Endometrial microvascular endothelial cells (primary cell): ENCODE measurements at regions not wholly inside any gene's neighbourhood (a gene's known extent, or its start where the extent isn't known, plus 50 kb on each side); places are given as distances from the start of the nearest gene placed in this dataset.

Source experiments
- in situ Hi-C: cut with HindIII; loops from 2 replicates; pipeline ENCODE4 v1.10.0; 2017; ENCODE audit warnings: low sequenced_read_pairs, low pct_unique_long_range_greater_than_20kb; ENCODE audit errors: inconsistent ontology term

- in situ Hi-C loops, result no loop called here
Observed at GRCh38 chr10:78426181-78426580, 392.5 kb downstream of the RPS24 start.

GRCh38 chr10:78427497-78428031, 393.9 kb downstream of the RPS24 start:
- in situ Hi-C loops, result no loop called here

- in situ Hi-C loops, result no loop called here
Observed at GRCh38 chr10:78428579-78428978, 394.9 kb downstream of the RPS24 start.

- in situ Hi-C loops, result no loop called here
Observed at GRCh38 chr10:78429984-78430383, 396.3 kb downstream of the RPS24 start.

DNA sequence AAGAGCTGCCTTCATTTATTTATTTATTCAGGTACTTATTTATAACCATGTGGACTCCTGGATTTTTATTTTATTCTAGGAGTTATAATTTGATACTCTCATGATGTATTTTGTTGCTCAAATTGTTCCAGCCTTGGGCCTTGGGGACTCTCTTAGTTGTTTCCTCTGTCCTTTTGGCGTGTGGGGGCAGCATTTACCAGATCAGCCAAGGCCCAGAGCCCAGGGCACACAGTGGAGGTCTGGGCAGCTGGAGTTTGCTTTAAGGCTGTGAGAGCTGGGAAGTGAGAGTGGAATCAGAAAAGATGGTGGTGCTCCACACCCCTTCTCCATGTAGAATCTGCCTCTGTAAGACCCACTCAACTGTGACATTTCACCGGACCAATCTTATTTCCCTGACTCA, 398.9 kb downstream of the RPS24 start:
- in situ Hi-C loops, result no loop called here

GRCh38 chr10:78433076-78433595, 399.5 kb downstream of the RPS24 start:
- in situ Hi-C loops, result no loop called here

DNA sequence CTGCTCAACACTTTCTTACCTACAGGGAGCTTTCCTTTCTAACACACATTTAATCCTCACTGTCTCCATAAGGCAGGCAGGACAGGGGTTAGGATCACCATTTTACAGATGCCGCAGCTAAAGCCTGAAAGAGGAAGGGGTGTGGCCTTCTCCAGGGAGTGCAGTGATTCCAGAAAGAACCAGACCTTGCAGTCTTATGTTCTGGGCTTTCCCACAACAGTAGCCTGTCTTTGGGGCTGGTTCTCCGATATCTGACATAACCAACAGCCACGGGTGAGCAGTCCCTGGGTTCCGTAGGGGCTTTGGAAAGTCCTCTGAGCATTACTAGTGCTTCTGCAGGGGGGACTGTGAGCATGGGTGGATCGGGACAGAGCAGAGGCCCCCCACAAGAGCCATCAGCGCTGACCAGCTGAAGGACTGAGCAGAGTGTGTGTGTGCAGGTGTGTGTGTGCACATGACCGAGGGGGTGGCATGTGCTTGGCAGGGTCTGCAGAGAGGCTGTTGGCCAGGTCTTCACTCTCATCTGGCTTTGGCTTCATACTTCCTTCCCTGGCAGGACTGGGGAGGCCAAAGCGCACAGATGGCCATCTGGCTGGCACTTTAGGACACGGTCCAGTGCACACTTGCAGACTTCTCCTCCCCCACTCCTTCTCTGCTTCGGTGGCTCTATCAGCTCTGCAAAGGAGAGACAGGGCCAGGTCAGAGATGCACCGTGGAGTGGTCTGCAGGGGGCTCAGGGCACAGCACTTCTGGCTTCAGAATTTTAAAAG, 400.3 kb downstream of the RPS24 start:
- in situ Hi-C loops, result no loop called here

GRCh38 chr10:78434886-78435285, 401.2 kb downstream of the RPS24 start:
- in situ Hi-C loops, result no loop called here

- in situ Hi-C loops, result no loop called here
Observed at GRCh38 chr10:78435484-78436221, 402.0 kb downstream of the RPS24 start.

DNA sequence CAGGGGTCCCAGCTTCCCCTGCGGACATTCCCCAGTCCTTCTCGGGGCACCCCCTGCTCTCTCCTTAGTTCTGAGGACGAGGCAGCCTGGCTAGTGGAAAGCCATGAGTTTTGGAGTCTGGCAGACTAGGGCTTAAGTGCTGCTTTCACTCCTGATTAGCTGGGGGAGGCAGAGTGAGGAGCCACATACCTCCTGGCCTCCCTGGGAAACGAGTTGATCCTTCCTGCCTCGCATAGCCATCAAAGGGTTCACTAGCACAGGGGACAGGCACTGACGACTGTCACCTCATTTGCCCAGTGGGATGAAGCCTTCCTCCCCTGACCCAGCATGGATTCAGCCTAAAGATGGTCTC, 402.5 kb downstream of the RPS24 start:
- in situ Hi-C loops, result no loop called here

- in situ Hi-C loops, result no loop called here
Observed at GRCh38 chr10:78436706-78437406, 403.2 kb downstream of the RPS24 start.

DNA sequence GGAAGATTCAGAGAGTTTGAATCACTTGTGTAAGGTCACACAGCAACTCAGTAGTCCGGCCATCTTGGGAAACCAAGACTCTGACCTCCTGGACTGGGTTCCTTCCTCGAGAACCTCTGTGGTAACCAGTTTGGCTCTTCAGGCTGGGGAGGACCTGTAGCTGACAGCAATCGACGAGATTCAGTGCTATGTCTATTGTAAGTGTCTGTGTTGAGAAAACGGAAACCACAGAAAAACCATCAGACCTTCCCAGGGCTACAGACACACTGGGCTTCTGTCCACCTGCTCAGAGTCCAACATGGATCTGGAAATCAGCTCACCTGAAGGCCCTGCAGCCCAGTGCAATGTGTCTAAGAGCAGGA, 403.7 kb downstream of the RPS24 start:
- in situ Hi-C loops, result no loop called here

DNA sequence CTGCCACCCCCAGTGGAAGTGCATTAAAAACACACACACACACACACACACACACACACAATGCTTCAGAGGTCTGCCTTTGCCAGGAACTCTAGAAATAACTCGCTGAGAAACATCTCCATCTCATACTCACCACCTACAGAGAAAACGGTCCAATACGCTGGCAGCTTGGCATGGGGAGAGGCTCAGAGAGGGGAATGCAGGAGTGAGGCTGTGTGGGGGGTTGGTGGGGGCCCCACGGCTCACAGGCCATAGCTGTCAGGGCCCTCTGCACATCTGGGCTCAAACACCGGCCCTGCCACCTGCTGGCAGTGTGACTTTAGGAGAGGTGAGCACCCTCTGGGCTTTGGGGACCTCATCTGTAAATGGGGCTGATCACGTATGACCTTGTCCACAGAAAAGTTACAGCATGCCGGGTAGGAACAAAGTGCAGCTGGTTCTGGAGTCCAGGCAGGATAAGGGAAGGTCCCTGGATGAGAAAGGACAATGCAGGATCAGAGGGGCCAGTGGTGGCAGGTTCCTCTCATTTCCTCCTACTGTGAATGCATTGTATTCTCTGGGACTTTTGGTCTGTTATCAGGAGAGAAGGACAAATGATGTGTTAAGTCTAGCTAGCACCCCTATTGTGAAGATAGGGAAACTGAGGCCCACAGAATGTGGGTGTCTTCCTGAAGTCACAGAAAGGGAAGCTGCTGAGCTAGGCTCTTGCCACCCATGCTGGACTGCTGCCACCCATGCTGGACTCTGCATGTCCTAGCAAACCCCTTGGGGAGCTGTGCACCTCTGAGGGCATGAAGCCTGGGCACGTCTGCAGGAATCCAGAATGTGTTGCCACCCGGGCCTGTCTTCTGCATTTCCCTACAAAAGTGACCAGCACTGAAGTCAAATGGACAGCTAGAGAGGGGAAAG, 404.6 kb downstream of the RPS24 start:
- in situ Hi-C loops, result no loop called here

DNA sequence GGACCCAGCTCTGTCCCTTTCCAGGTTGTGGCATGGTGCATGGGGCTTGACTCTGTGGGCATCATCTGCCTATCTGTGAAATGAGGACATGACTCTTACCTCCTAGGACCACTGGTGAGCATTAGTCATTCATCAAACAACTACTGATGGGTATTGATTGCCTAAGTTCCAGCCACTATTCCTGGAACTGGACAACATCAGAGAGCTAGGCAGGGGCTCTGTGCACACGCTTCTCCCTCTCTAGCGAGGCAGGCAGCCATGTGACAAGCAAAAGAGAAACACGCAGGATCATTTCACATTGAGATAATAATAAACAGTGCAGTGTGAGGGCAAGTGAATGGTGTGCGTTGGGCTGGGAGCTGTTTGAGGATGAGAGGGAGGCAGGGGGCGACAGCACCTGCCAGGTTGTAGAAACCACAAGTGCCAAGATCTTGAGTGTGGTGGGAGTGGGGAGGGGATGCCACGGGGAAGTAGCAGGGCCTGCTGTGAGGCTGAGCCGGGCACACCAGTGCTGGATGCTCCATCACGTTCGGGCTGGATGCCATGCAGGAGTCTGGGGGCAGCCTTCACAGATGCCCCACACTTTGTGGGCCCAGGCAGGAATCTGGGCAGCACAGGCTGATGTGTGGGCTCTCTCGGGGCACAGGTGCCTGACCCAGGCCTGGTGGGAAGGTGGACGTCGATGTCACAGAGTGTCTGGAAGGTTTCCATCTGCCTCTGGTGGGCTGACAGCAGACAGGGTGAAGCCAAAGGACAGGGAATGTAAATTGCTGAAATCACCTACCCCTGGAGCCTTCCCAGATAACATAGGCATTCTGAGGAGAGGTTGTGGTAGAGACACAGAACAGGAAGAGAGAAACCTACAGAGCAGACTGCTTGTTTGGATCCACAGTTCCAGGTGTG, 405.5 kb downstream of the RPS24 start:
- in situ Hi-C loops, result no loop called here

- in situ Hi-C loops, result loop anchor here (10.0 kb wide), 1 partner anchor 396 kb away; no protein-coding TSS in a partner anchor
Observed at GRCh38 chr10:78441010-78441409, 407.3 kb downstream of the RPS24 start.

DNA sequence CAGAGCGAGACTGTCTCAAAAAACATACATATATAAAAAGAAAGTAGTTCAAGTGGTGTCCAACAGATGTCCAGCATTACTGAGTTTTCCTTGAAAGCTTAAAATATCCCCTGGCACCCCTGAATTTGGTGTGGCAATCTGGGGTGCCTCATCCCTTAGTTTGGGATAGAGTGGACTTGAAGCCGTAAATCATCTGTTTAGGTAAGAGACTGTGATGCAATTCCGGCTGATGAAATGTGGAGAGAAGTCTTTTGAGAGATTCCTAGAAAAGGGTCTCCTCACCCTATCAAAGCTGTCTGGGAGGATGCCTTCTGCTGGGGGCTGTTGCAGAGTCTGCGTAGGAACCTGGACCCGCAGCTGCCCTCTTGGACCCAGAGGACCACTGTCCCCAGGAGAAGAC, 408.0 kb downstream of the RPS24 start:
- in situ Hi-C loops, result loop anchor here (10.0 kb wide), 1 partner anchor 397 kb away; no protein-coding TSS in a partner anchor

- in situ Hi-C loops, result loop anchor here (10.0 kb wide), 1 partner anchor 398 kb away; no protein-coding TSS in a partner anchor
Observed at GRCh38 chr10:78442836-78443550, 409.3 kb downstream of the RPS24 start.
